GM06990 (cell line): ENCODE measurements at regions not wholly inside any gene's neighbourhood (a gene's known extent, or its start where the extent isn't known, plus 50 kb on each side); places are given as distances from the start of the nearest gene placed in this dataset.

ENCODE experiments used
- DNase-seq: peaks from one replicate; pipeline ENCODE4 v3.0.0-alpha.2; 2011; ENCODE audit not compliant: insufficient read length; ENCODE audit errors: extremely low read depth
- H3K27me3 ChIP-seq: replicated peaks from 2 replicates; pipeline ENCODE4 v1.6.0; 2011; ENCODE audit warnings: low read length; ENCODE audit not compliant: control insufficient read depth, insufficient read depth
- H3K36me3 ChIP-seq: 2 replicates; pipeline ENCODE4 v1.5.1; 2011; ENCODE audit warnings: low read length; ENCODE audit not compliant: control insufficient read depth, insufficient read depth
- H3K4me3 ChIP-seq: replicated peaks from 2 replicates; pipeline ENCODE4 v1.5.1; 2011; ENCODE audit warnings: low read depth, mild to moderate bottlenecking, control low read depth, low read length
- TF ChIP-seq, protein P1 (sequence below): IDR thresholded peaks from 2 replicates; pipeline ENCODE4 v1.5.1; 2011; ENCODE audit warnings: low read length, control low read depth, mild to moderate bottlenecking, inconsistent platforms; ENCODE audit not compliant: insufficient read depth, poor library complexity, severe bottlenecking

DNA sequence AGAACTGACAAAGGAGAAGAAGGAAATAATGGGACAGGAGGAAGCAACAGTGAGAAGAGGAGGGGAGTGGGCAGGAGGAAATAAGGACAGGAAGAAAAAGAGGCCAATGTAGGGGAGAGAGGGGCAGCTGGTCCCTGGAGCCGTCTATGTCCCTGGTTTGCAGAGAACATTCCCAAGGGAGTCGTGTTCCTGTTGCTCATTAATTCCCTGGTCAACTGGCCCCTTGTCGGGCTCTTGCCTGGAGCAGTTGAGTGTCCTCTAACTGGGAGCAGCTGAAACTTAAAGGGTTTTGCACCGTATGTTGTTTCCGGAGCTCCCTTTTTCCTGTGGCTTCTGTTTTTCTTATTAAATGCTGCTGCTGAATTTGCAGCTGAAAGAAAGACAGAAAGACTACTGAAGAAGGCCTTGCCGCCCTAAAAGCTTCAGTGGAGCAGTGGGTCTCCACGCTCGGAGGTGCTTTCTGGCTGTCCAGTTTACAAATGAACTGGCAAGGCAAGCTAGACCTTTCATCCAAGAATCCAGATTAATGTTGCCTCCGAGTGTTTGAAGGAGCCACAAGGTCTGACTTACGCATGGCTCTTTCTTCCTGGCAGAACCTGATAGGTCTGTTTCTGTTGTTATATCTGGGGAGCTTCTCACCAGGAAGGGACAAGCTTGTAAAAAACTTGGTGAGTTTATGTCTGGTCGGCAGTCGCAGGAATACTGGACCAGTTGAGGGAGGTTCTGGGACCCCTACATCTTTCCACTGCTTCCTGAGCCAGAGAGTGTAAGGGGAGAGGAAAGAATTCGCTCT is 146.2 kb upstream of the RFLNA start:
- Histone ChIP-seq H3K36me3 (no peaks in the 10 kb centered on the region), H3K27me3 (no peaks in the 10 kb centered on the region), H3K4me3 (no peak overlapping the region)
- no peak for DNase-seq
- TF ChIP-seq, protein P1, sequence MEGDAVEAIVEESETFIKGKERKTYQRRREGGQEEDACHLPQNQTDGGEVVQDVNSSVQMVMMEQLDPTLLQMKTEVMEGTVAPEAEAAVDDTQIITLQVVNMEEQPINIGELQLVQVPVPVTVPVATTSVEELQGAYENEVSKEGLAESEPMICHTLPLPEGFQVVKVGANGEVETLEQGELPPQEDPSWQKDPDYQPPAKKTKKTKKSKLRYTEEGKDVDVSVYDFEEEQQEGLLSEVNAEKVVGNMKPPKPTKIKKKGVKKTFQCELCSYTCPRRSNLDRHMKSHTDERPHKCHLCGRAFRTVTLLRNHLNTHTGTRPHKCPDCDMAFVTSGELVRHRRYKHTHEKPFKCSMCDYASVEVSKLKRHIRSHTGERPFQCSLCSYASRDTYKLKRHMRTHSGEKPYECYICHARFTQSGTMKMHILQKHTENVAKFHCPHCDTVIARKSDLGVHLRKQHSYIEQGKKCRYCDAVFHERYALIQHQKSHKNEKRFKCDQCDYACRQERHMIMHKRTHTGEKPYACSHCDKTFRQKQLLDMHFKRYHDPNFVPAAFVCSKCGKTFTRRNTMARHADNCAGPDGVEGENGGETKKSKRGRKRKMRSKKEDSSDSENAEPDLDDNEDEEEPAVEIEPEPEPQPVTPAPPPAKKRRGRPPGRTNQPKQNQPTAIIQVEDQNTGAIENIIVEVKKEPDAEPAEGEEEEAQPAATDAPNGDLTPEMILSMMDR, result no peak

DNA sequence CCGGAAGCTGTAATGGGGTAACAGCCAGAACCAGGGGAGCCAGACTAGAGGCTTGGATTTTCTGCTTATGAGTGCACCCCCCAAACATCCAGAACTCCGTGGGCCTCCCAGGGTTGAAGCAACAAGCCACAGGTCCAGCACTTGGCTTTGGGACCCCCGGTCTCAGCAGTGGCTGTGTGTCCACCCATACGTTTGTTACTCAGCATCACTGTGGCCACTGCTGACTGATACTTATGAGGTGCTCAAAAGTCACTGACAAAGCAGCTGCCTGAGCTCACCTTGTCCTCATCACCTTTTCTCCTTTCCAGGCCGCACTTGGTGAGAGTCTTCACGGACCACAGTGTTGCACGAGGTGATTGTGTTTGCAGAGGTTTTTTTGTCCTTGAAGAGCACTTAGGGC is 145.6 kb upstream of the RFLNA start:
- DNase-seq, result no peak
- TF ChIP-seq, protein P1, result no peak
- H3K36me3 ChIP-seq, result no peaks in the 10 kb centered on the region
- H3K27me3 ChIP-seq, result no peaks in the 10 kb centered on the region
- no peak overlapping the region for H3K4me3 ChIP-seq

DNA sequence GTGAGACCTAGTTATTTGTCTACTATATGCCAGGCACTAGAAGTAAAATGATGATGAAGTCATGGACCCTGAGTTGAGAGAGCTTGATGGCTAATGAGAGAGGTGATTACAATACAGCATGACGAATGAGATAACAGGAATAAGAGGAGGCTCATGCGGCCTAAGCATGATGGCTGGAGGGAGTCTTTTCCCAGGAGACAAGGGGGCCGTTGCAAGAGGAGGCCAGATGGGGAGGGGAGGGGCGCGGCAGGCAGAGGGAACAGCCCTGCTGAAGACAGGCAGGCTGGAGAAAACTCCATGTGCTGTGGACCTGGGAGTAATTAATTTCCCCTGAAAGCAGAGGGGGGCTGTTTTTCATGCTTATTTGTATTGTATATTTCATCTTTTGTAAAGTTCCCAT is 144.7 kb upstream of the RFLNA start:
- Histone ChIP-seq H3K4me3 (no peak overlapping the region), H3K36me3 (no peaks in the 10 kb centered on the region), H3K27me3 (no peaks in the 10 kb centered on the region)
- no peak for DNase-seq
- TF ChIP-seq, protein P1, result no peak

DNA sequence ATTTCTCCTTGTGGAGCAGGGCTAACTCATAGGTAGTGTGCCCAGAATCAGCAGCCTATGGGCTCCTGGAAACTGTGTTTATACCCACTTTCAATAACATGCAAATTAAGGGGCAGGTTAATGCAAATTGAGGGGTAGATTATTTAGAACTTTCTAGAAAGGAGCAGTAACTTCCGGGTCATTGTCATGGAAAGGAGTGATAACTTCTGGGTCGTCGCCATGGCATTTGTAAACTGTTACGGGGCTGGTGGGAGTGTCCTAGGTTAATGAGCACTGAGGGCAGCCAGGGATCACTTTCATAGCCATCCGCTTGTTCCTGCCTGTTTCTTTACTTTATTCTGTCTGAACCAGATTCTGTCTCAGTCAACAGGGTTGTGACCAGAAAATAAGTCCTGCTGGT is 143.3 kb upstream of the RFLNA start:
- TF ChIP-seq, protein P1, result no peak
- no peak overlapping the region for H3K4me3 ChIP-seq
- no peaks in the 10 kb centered on the region for H3K36me3 ChIP-seq
- DNase-seq, result no peak
- H3K27me3 ChIP-seq, result no peaks in the 10 kb centered on the region

DNA sequence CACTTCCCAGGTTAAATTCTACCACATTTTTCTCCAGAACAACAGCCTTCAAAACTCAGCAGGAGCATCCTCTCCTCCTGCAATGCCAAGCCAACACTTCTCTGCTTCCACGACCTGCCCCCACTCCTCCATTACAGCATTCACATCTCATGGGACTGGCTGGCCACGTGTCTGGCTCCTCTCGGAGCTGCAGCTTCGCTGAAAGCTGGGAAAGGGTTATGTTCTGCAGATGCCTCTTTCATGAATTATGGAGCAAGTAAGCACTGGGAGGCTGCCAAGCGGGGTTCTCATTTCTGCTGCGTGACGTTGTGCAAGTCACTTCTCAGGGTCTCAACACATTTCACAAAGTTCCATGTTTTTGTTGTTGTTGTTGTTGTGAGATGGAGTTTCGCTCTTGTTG is 142.2 kb upstream of the RFLNA start:
- no peaks in the 10 kb centered on the region for H3K36me3 ChIP-seq
- no peak overlapping the region for H3K4me3 ChIP-seq
- TF ChIP-seq, protein P1, result no peak
- no peaks in the 10 kb centered on the region for H3K27me3 ChIP-seq
- DNase-seq, result no peak
